Heart left ventricle (tissue), 13 donors: ENCODE measurements at regions not wholly inside any gene's neighbourhood (a gene's known extent, or its start where the extent isn't known, plus 50 kb on each side); places are given as distances from the start of the nearest gene placed in this dataset.

ENCODE experiments used
- CTCF ChIP-seq, 12 donors: fragments of 200-600 bp; sonication (generic) in 4 of 12; IDR thresholded peaks; one replicate each; pipeline versions ENCODE4 v1.5.0 to v1.8.0; 2018 to 2022; ENCODE audit warnings: antibody characterized with exemption in 12 of 12, mild to moderate bottlenecking in 5 of 12
- POLR2A ChIP-seq, 2 donors: fragments of 450-650 bp; IDR thresholded peaks; one replicate each; pipeline ENCODE4 v1.6.1; 2017; ENCODE audit warnings: antibody characterized with exemption in 2 of 2, mild to moderate bottlenecking in 2 of 2, moderate library complexity in 2 of 2
- donor health status: ischemic (EF 13 %, LVEDD 7.1; RV severe dilation, severe dysfunction).
- donor health status: DM: no; HTN: yes; CAD: no.
- donor health status: DM: no; HTN: no; CAD: no.
- donor health status: ischemic (EF 25% LVEDD 6.9; RV normal size, moderate dysfunction).
- donor health status: ischemic (EF 25% LVEDD 5.7; RV mildly dilated, moderate dysfunction).
- donor health status: ischemic (EF 35%, LVEDD 5.7; RV mildly dilated, moderate dysfunction).
- donor health status: nonischemic (EF 11% LVEDD 7.7; RV severe dilation, severe dysfunction).
- donor health status: DM: yes; HTN: yes; CAD: no.
- donor health status: PGD.
- donor health status: ischemic (EF 29% LVEDD 5.4; RV normal size, mild dysfunction).
- donor health status: nonischemic (EF 23%, LVEDD 6.1; RV moderate dilation, normal function).

- TF ChIP-seq CTCF (IDR thresholded peaks at IDR 0.05) = no peak
- no peak for TF ChIP-seq POLR2A (IDR thresholded peaks at IDR 0.05)
These were observed 112.4 kb upstream of the EDA2R start for GRCh38 chrX:66751136-66751782.
